Subcutaneous abdominal adipose tissue (tissue), 5 donors: ENCODE measurements at regions not wholly inside any gene's neighbourhood (a gene's known extent, or its start where the extent isn't known, plus 50 kb on each side); places are given as distances from the start of the nearest gene placed in this dataset.

Experiments used
- H3K27ac ChIP-seq: one replicate; pipeline ENCODE4 v1.7.0; 2013; ENCODE audit warnings: low read depth, mild to moderate bottlenecking, inconsistent platforms, low read length, moderate library complexity
- H3K27me3 ChIP-seq, 5 donors: one replicate each; pipeline ENCODE4 v1.7.0; 2013; ENCODE audit warnings: low read length in 5 of 5, inconsistent platforms in 1 of 5; ENCODE audit not compliant: control insufficient read depth in 5 of 5, insufficient read depth in 4 of 5
- H3K36me3 ChIP-seq, 5 donors: one replicate each; pipeline ENCODE4 v1.7.0; 2013; ENCODE audit warnings: low read length in 5 of 5; ENCODE audit not compliant: control insufficient read depth in 5 of 5, insufficient read depth in 5 of 5
- H3K4me1 ChIP-seq, 5 donors: one replicate each; pipeline ENCODE4 v1.7.0; 2013; ENCODE audit warnings: low read length in 5 of 5, mild to moderate bottlenecking in 3 of 5, moderate library complexity in 1 of 5; ENCODE audit not compliant: control insufficient read depth in 5 of 5, insufficient read depth in 5 of 5
- H3K4me3 ChIP-seq, 5 donors: one replicate each; pipeline ENCODE4 v1.7.0; 2013; ENCODE audit warnings: low read length in 5 of 5, low read depth in 1 of 5
- H3K9ac ChIP-seq, 5 donors: one replicate each; pipeline ENCODE4 v1.7.0; 2013; ENCODE audit warnings: low read length in 5 of 5, mild to moderate bottlenecking in 4 of 5, moderate library complexity in 3 of 5
- H3K9me3 ChIP-seq, 5 donors: one replicate each; pipeline ENCODE4 v1.7.0; 2013; ENCODE audit warnings: low read length in 5 of 5; ENCODE audit not compliant: control insufficient read depth in 5 of 5
- donor health status: healthy.
- donor health status: healthy.
- donor health status: healthy.
- donor health status: healthy.
- donor health status: healthy.

DNA sequence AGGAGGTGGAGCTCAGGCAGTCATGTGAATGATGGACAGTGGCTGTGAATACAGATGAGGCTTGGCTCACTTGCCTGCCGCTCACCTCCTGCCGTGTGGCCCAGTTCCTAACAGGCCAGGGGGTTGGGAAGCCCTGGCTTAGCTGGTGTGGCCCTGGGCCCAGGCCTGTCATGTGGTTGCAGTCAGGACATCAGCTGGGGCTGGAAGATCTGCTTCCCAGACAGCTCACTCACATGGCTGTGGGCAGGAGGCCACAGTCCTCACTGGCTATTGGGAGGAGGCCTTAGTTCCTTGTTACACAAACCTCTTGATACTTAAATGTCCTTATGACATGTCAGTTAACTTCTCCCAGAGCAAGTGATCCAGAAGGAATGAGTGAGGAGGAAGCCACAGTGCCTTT, 138.8 kb upstream of the CSF3R start:
- H3K36me3 ChIP-seq: no peaks in the 10 kb centered on the region
- no peak overlapping the region for H3K4me3 ChIP-seq
- no peaks in the 10 kb centered on the region for H3K4me1 ChIP-seq
- peaks cover 15 to 27% (median 20%) of the 10 kb centered on the region in 5 donors for H3K27me3 ChIP-seq
- no peak overlapping the region for H3K27ac ChIP-seq
- H3K9me3 ChIP-seq: peaks cover 0 to 6% (median 4%) of the 10 kb centered on the region in 5 donors
- no peak overlapping the region for H3K9ac ChIP-seq

DNA sequence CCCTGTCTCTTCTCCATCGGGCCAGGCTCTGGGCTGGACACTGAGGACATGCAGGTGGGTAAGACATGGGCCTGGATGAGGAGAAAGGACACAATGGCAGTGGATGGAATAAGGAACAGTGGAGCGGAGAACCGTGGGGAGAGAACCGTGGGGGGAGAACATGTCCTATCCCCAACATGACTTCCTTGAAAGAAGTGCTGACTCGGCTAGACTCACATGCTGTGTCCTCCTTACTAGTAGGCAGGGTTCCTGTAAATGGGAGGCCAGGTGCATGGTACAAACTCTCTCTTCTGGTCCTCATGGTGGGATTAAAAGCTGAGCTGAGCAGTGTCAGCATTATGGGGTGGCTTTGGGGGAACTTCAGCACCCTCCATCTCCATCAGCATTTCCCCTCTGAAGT, 137.4 kb upstream of the CSF3R start:
- Histone ChIP-seq H3K36me3 (no peaks in the 10 kb centered on the region), H3K27me3 (peaks cover 8 to 15% (median 11%) of the 10 kb centered on the region in 5 donors), H3K27ac (no peak overlapping the region), H3K4me3 (no peak overlapping the region), H3K9ac (no peak overlapping the region), H3K4me1 (no peaks in the 10 kb centered on the region), H3K9me3 (peaks cover 0 to 6% (median 4%) of the 10 kb centered on the region in 5 donors)

DNA sequence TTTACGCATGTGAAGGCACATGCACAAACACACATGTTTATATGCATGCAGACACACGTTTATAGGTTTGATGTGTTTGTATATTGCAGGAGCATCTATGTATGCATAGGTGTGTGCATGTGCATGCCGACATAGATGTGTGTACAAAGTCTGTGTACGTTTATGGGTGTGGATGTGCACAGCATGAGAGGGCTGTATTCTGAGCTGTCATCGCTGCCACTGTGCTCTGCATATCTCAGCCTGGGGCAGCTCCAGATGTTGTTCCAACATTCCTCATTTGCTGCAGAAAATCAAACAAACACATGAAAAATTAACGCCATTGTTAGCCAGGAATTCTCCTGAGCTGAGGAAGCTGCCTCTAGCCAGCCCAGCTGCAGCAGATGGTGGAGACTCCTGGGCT, 132.3 kb upstream of the CSF3R start:
- Histone ChIP-seq H3K27ac (no peak overlapping the region), H3K4me3 (no peak overlapping the region), H3K9me3 (no peaks in the 10 kb centered on the region), H3K36me3 (no peaks in the 10 kb centered on the region), H3K9ac (no peak overlapping the region), H3K4me1 (no peaks in the 10 kb centered on the region), H3K27me3 (peaks cover 0 to 26% (median 15%) of the 10 kb centered on the region in 5 donors)

DNA sequence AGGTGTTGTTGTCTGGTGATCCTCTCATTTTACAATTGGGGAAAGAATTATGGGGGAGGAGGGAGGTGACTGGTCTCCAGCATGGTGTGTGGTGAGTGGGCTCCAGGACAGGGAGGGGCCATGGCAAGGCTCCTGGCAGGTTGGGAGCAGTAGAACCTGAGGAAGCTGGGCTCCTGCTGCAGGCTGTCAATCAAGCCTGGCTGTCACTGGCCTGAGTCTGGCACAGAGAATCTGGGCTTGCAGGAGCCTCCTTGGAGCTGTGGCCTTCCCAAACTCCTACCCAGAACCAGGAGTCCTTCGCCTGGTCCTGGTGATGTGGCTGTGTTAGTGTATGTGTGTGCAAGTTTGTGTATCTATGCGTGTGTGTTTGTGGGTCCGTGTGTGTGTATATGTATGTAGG, 131.9 kb upstream of the CSF3R start:
- H3K4me1 ChIP-seq: no peaks in the 10 kb centered on the region
- peaks cover 0 to 28% (median 15%) of the 10 kb centered on the region in 5 donors for H3K27me3 ChIP-seq
- H3K9me3 ChIP-seq: no peaks in the 10 kb centered on the region
- H3K27ac ChIP-seq: no peak overlapping the region
- no peaks in the 10 kb centered on the region for H3K36me3 ChIP-seq
- H3K9ac ChIP-seq: no peak overlapping the region
- no peak overlapping the region for H3K4me3 ChIP-seq

GRCh38 chr1:36613721-36614120, 131.0 kb upstream of the CSF3R start:
- peaks cover 0 to 28% (median 15%) of the 10 kb centered on the region in 5 donors for H3K27me3 ChIP-seq
- H3K9me3 ChIP-seq: no peaks in the 10 kb centered on the region
- no peaks in the 10 kb centered on the region for H3K4me1 ChIP-seq
- no peaks in the 10 kb centered on the region for H3K36me3 ChIP-seq
- H3K4me3 ChIP-seq: no peak overlapping the region
- no peak overlapping the region for H3K9ac ChIP-seq
- no peak overlapping the region for H3K27ac ChIP-seq

DNA sequence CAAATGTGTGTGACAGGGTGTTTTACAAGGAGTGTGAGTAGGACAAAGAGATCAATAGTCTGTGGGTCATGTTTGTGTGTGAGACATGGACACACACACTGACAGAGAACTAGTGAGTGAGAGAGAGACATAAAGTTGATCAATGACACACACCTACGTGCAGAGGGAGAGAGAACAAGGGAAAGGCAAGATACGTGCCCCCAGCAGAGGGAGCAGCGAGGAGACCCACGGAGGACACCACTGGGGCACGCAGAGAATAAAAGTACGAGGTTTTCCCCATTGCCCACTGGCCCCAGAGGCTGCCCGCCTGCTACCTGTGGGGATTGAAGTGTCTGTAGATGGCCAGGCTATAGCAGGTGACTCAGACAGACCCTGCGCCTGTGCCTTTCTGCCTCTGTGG, 130.2 kb upstream of the CSF3R start:
- no peak overlapping the region for H3K27ac ChIP-seq
- H3K27me3 ChIP-seq: peaks cover 0 to 28% (median 15%) of the 10 kb centered on the region in 5 donors
- H3K4me3 ChIP-seq: no peak overlapping the region
- no peaks in the 10 kb centered on the region for H3K36me3 ChIP-seq
- H3K9ac ChIP-seq: no peak overlapping the region
- no peaks in the 10 kb centered on the region for H3K4me1 ChIP-seq
- no peaks in the 10 kb centered on the region for H3K9me3 ChIP-seq

GRCh38 chr1:36612121-36612520, 129.4 kb upstream of the CSF3R start:
- no peaks in the 10 kb centered on the region for H3K9me3 ChIP-seq
- H3K4me1 ChIP-seq: no peaks in the 10 kb centered on the region
- H3K9ac ChIP-seq: no peak overlapping the region
- H3K36me3 ChIP-seq: no peaks in the 10 kb centered on the region
- no peak overlapping the region for H3K4me3 ChIP-seq
- H3K27ac ChIP-seq: no peak overlapping the region
- H3K27me3 ChIP-seq: peaks cover 0 to 28% (median 15%) of the 10 kb centered on the region in 5 donors

DNA sequence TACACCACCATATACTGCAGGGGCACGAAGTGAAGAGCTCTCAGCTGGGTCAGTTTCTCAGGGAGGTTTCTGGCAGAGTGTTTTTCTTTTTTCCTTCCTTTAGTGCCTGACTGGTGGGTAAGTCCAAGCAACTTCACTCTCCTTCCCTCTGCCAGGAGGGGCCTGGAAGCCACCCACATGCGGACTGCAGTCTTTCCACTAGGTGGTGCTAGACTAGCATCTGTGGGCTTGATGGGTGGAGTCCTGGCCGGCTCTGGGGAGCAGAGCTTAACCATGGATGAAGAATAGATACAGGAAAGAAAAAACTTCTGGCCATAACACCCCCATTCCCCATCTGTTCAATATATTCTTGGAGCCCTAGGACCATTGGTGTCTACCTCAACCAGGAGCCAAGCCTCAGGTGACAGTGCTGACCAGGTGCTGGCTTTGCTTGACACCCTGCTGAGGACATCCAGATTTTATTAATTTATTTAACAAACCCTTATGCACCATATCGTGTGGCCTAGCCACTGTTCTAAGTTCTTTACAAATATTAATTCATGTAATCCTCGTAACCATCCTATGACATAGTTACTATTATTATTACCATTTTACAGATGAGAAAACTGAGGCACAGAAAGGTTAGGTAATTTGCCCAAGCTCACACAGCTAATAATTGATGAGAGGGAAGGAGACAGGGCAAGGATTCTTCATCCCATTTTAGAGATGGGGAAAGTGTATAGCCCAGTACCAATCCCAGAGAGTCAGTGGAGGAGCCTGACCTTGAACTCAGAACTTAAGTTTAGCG, 126.7 kb upstream of the CSF3R start:
- no peak overlapping the region for H3K4me3 ChIP-seq
- H3K27me3 ChIP-seq: peaks cover 0 to 28% (median 15%) of the 10 kb centered on the region in 5 donors
- no peaks in the 10 kb centered on the region for H3K9me3 ChIP-seq
- H3K9ac ChIP-seq: no peak overlapping the region
- no peaks in the 10 kb centered on the region for H3K4me1 ChIP-seq
- no peaks in the 10 kb centered on the region for H3K36me3 ChIP-seq
- no peak overlapping the region for H3K27ac ChIP-seq

DNA sequence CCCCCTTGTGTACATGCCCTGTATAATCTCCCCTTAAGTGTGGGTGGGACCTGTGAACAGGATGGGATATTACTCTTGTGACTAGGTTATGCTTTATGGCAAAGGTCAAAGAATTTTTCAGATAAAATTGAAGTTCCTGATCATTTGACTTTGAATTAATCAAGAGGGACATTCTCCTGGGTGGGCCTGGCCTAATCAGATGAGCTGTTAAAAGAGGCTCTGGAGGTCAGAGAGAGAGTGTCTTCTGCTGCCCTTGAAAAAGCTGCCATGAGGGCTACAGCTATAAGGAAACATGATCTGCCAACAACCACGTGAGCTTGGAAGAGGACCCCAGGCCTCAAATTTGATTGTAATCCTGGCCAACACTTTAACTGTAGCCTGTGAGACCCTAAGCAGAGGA, 125.6 kb upstream of the CSF3R start:
- Histone ChIP-seq H3K36me3 (no peaks in the 10 kb centered on the region), H3K4me1 (no peaks in the 10 kb centered on the region), H3K9ac (no peak overlapping the region), H3K4me3 (no peak overlapping the region), H3K27me3 (peaks cover 0 to 25% (median 11%) of the 10 kb centered on the region in 5 donors), H3K27ac (no peak overlapping the region), H3K9me3 (no peaks in the 10 kb centered on the region)

DNA sequence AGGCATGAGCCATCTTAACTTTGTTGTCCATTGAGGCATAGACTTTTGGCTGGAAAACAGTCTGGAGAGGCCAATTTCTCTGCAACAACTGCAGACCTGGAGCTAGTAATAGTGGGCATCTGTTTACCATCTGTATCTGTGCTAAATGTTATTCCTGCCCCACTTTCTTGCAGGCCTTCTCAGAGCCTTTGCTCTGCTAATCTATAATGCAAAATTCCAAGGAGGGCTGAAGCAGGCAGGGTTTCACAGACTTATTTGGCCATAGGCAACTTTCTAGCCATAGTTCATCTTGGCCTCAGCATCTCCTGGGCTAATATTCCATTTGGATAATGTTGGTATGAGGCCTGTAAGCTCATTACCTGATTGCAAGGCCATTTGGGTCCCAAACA, 124.5 kb upstream of the CSF3R start:
- Histone ChIP-seq H3K4me1 (no peaks in the 10 kb centered on the region), H3K36me3 (no peaks in the 10 kb centered on the region), H3K27ac (no peak overlapping the region), H3K27me3 (peaks cover 0 to 24% (median 6%) of the 10 kb centered on the region in 5 donors), H3K9me3 (peaks cover 0 to 4% (median 0%) of the 10 kb centered on the region in 5 donors), H3K4me3 (no peak overlapping the region), H3K9ac (no peak overlapping the region)
